Vagina (tissue), 2 donors: ENCODE measurements at regions not wholly inside any gene's neighbourhood (a gene's known extent, or its start where the extent isn't known, plus 50 kb on each side); places are given as distances from the start of the nearest gene placed in this dataset.

Experiments
- DNase-seq, 2 donors: peaks; one replicate each; pipeline ENCODE4 v3.0.0-alpha.2; 2017; ENCODE audit errors: extremely low spot score in 2 of 2
- H3K27ac ChIP-seq: fragments of 200-600 bp; sonication (generic); one replicate; pipeline ENCODE4 v1.5.1; 2019
- H3K27me3 ChIP-seq: fragments of 200-600 bp; sonication (generic); one replicate; pipeline ENCODE4 v1.5.1; 2019
- H3K36me3 ChIP-seq, 2 donors: fragments of 200-600 bp; sonication (generic); one replicate each; pipeline ENCODE4 v1.5.1; 2017 to 2019
- H3K4me1 ChIP-seq: fragments of 200-600 bp; sonication (generic); one replicate; pipeline ENCODE4 v1.5.1; 2019
- H3K4me3 ChIP-seq, 2 donors: fragments of 200-600 bp; sonication (generic); 1 replicate in 1 of 2; 2 replicates in 1 of 2; pipeline ENCODE4 v1.5.1; 2016 to 2019
- H3K9me3 ChIP-seq: fragments of 200-600 bp; sonication (generic); one replicate; pipeline ENCODE4 v1.5.1; 2019
- POLR2A ChIP-seq, 2 donors: fragments of 450-650 bp; IDR thresholded peaks; one replicate each; pipeline ENCODE4 v1.6.1; 2017; ENCODE audit warnings: antibody characterized with exemption in 2 of 2, mild to moderate bottlenecking in 2 of 2, moderate library complexity in 2 of 2
- POLR2AphosphoS5 ChIP-seq, 2 donors: sonication (generic); formaldehyde crosslinking; IDR thresholded peaks; one replicate each; pipeline ENCODE4 v1.9.0; 2017; ENCODE audit warnings: antibody characterized with exemption in 2 of 2, mild to moderate bottlenecking in 2 of 2, low read depth in 1 of 2; ENCODE audit not compliant: insufficient read depth in 1 of 2
- intact Hi-C: fragments of 100-400 bp; cut with DNase I; formaldehyde crosslinking; loops from one replicate; pipeline ENCODE4 v1.15.1; 2023
- TF ChIP-seq, protein P1 (sequence below), 3 experiments: fragments of 450-650 bp in 2 of 3; fragments of 200-600 bp in 1 of 3; sonication (generic) in 1 of 3; IDR thresholded peaks; one replicate each; pipeline ENCODE4 v1.5.1; 2017 to 2019; ENCODE audit warnings: antibody characterized with exemption in 3 of 3, mild to moderate bottlenecking in 2 of 3, moderate library complexity in 2 of 3

- DNase-seq = no peak
- intact Hi-C loops = no loop called here
- Histone ChIP-seq H3K27me3 (no peaks in the 10 kb centered on the region), H3K4me3 (no peak overlapping the region), H3K36me3 (no peaks in the 10 kb centered on the region), H3K9me3 (no peaks in the 10 kb centered on the region), H3K4me1 (no peaks in the 10 kb centered on the region), H3K27ac (no peak overlapping the region)
- TF ChIP-seq POLR2A (IDR thresholded peaks at IDR 0.05) (no peak), POLR2AphosphoS5 (IDR thresholded peaks at IDR 0.05; ENCODE audit: insufficient read depth in 1 of 2, low read depth in 1 of 2) (no peak)
- TF ChIP-seq, protein P1, sequence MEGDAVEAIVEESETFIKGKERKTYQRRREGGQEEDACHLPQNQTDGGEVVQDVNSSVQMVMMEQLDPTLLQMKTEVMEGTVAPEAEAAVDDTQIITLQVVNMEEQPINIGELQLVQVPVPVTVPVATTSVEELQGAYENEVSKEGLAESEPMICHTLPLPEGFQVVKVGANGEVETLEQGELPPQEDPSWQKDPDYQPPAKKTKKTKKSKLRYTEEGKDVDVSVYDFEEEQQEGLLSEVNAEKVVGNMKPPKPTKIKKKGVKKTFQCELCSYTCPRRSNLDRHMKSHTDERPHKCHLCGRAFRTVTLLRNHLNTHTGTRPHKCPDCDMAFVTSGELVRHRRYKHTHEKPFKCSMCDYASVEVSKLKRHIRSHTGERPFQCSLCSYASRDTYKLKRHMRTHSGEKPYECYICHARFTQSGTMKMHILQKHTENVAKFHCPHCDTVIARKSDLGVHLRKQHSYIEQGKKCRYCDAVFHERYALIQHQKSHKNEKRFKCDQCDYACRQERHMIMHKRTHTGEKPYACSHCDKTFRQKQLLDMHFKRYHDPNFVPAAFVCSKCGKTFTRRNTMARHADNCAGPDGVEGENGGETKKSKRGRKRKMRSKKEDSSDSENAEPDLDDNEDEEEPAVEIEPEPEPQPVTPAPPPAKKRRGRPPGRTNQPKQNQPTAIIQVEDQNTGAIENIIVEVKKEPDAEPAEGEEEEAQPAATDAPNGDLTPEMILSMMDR (IDR thresholded peaks at IDR 0.05) = no peak
Measured at GRCh38 chr12:24597580-24597979, 351.3 kb downstream of the BCAT1 start.

- no peak overlapping the region for H3K27ac ChIP-seq
- H3K4me1 ChIP-seq = no peaks in the 10 kb centered on the region
- no peaks in the 10 kb centered on the region for H3K36me3 ChIP-seq
- no peaks in the 10 kb centered on the region for H3K9me3 ChIP-seq
- intact Hi-C loops = no loop called here
- H3K4me3 ChIP-seq = no peak overlapping the region
- DNase-seq = no peak
- TF ChIP-seq POLR2A (IDR thresholded peaks at IDR 0.05) (no peak), POLR2AphosphoS5 (IDR thresholded peaks at IDR 0.05; ENCODE audit: insufficient read depth in 1 of 2, low read depth in 1 of 2) (no peak)
- TF ChIP-seq, protein P1 (IDR thresholded peaks at IDR 0.05) = peak in 2 of 3 experiments; percentile 52 to 55
- no peaks in the 10 kb centered on the region for H3K27me3 ChIP-seq
Measured at GRCh38 chr12:24596768-24597388, 352.0 kb downstream of the BCAT1 start.

- Histone ChIP-seq H3K9me3 (no peaks in the 10 kb centered on the region), H3K4me1 (no peaks in the 10 kb centered on the region), H3K4me3 (no peak overlapping the region), H3K36me3 (no peaks in the 10 kb centered on the region), H3K27me3 (no peaks in the 10 kb centered on the region), H3K27ac (no peak overlapping the region)
- no peak for TF ChIP-seq POLR2A (IDR thresholded peaks at IDR 0.05)
- TF ChIP-seq, protein P1 (IDR thresholded peaks at IDR 0.05) = no peak
- no peak for TF ChIP-seq POLR2AphosphoS5 (IDR thresholded peaks at IDR 0.05; ENCODE audit: insufficient read depth in 1 of 2, low read depth in 1 of 2)
- intact Hi-C loops = no loop called here
- DNase-seq = no peak
Measured at GRCh38 chr12:24595652-24596235, 353.2 kb downstream of the BCAT1 start.

DNA sequence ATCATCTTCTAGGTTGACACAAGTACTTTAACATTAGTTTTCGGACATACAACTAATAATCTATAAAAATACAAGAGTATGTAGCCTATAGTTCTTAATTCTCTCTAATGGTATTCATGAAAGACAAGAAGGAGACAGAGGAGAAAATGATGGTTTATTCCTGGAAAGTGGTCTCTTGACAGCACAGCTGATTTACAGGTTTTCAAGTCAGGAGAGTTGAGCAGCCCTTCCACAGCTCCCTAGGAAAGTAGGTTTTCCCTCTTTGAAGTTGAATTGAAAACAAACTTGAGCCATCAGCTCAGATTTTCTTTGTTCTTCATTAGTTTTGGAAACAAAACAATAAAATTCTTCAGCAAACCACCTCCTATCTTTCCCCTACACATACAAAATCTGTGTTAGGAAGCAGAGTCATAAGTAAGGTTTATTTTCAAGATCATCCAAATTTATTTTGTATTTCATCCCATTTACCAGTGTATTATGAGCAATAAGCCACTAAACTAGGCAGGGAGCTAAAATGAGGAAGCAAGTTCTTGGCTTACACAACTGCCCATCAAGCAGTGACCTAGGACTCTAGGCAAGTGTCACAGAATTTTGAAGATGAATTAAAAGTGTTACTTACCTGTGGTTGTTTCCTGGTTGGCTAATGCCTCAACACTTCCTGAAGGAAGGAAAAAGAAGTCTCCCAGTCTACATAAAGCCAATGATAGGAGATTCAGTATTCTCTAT, 357.0 kb downstream of the BCAT1 start:
- Histone ChIP-seq H3K36me3 (no peaks in the 10 kb centered on the region), H3K27ac (no peak overlapping the region), H3K9me3 (no peaks in the 10 kb centered on the region), H3K27me3 (no peaks in the 10 kb centered on the region), H3K4me3 (no peak overlapping the region), H3K4me1 (no peaks in the 10 kb centered on the region)
- DNase-seq = no peak
- intact Hi-C loops = no loop called here
- TF ChIP-seq POLR2A (IDR thresholded peaks at IDR 0.05) (no peak), POLR2AphosphoS5 (IDR thresholded peaks at IDR 0.05; ENCODE audit: insufficient read depth in 1 of 2, low read depth in 1 of 2) (no peak)
- TF ChIP-seq, protein P1 (IDR thresholded peaks at IDR 0.05) = no peak
